ENCODE measurements at regions not wholly inside any gene's neighbourhood (a gene's known extent, or its start where the extent isn't known, plus 50 kb on each side); places are given as distances from the start of the nearest gene placed in this dataset.

DNA sequence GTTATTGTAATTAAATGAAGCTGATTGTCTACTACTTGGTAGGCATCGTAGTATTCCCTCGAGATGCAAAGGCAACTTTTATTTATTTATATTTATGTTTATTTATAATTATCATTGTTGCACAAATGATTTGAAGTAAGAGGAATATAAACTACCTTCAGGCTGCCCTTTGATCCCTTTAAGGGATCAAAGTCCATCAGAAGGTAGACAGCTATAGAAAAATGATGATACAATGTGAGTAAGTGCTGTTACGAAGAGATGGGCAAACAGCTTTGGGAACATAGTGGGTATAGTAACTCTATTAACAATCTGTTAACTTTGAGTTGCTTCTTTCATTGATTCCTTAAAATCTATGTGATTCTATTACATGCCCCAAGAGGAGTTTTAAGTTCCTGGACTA lies 512.8 kb upstream of the CITED2 start:
- ATAC-seq (ENCODE audit: low read depth) (no peak), DNase-seq (ENCODE audit: low spot score) (no peak)
- Histone ChIP-seq H3K4me3 (ENCODE audit: severe bottlenecking) (no peak overlapping the region), H3K4me1 (ENCODE audit: insufficient read depth, poor library complexity, severe bottlenecking) (peaks cover 9% of the 10 kb centered on the region), H3K9me3 (ENCODE audit: severe bottlenecking) (no peaks in the 10 kb centered on the region), H3K36me3 (ENCODE audit: low read depth) (no peaks in the 10 kb centered on the region), H3K27me3 (ENCODE audit: insufficient read depth, poor library complexity, severe bottlenecking) (no peaks in the 10 kb centered on the region), H3K27ac (ENCODE audit: poor library complexity, severe bottlenecking) (no peak overlapping the region)
- TF ChIP-seq, protein P1, sequence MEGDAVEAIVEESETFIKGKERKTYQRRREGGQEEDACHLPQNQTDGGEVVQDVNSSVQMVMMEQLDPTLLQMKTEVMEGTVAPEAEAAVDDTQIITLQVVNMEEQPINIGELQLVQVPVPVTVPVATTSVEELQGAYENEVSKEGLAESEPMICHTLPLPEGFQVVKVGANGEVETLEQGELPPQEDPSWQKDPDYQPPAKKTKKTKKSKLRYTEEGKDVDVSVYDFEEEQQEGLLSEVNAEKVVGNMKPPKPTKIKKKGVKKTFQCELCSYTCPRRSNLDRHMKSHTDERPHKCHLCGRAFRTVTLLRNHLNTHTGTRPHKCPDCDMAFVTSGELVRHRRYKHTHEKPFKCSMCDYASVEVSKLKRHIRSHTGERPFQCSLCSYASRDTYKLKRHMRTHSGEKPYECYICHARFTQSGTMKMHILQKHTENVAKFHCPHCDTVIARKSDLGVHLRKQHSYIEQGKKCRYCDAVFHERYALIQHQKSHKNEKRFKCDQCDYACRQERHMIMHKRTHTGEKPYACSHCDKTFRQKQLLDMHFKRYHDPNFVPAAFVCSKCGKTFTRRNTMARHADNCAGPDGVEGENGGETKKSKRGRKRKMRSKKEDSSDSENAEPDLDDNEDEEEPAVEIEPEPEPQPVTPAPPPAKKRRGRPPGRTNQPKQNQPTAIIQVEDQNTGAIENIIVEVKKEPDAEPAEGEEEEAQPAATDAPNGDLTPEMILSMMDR (IDR thresholded peaks at IDR 0.05; ENCODE audit: poor library complexity, severe bottlenecking) = no peak

DNA sequence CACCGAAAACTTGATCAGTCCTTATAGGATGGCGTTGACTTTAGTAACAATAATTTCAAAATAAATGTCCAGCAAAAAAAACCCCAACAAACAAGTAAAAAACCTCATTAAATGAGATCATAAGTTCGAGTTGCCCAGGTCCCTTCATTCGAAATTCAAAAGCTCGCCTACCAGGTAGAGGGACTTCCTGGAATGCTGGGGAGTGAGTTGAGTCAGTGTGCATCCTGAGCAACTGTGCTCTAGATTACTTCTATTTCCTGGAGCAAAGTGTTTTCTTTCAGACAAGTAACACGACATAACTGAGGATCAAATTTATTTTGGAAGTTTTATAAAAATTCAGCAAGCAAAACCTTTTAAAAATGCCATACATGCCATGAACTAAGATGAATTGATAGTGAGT lies 511.9 kb upstream of the CITED2 start:
- TF ChIP-seq, protein P1 (IDR thresholded peaks at IDR 0.05; ENCODE audit: poor library complexity, severe bottlenecking) = no peak

DNA sequence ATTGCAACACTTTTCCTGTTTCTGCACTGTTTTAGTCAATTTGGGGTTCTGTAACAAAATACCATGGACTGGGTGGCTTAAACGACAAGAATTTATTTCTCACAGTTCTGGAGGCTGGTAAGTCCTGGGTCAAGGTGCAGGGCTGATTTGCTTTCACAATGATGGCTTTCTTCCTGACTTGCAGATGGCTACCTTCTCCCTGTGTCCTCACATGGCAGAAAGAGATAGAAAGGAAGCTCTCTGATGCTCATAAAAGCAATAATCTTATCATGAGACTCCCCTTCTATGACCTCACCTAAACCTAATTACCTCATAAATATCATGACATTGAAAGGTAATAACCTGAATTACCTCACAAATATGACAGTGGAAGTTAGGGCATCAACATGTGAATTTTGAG lies 511.5 kb upstream of the CITED2 start:
- H3K27ac ChIP-seq (ENCODE audit: poor library complexity, severe bottlenecking) = no peak overlapping the region
- no peak for ATAC-seq (ENCODE audit: low read depth)

More for the DNA sequence above, 511.9 kb upstream of the CITED2 start:
- Histone ChIP-seq H3K4me3 (ENCODE audit: severe bottlenecking) (no peak overlapping the region), H3K9me3 (ENCODE audit: severe bottlenecking) (no peaks in the 10 kb centered on the region), H3K27ac (ENCODE audit: poor library complexity, severe bottlenecking) (no peak overlapping the region), H3K4me1 (ENCODE audit: insufficient read depth, poor library complexity, severe bottlenecking) (peaks cover 9% of the 10 kb centered on the region), H3K27me3 (ENCODE audit: insufficient read depth, poor library complexity, severe bottlenecking) (no peaks in the 10 kb centered on the region), H3K36me3 (ENCODE audit: low read depth) (no peaks in the 10 kb centered on the region)
- no peak for ATAC-seq (ENCODE audit: low read depth)
- no peak for DNase-seq (ENCODE audit: low spot score)

DNA sequence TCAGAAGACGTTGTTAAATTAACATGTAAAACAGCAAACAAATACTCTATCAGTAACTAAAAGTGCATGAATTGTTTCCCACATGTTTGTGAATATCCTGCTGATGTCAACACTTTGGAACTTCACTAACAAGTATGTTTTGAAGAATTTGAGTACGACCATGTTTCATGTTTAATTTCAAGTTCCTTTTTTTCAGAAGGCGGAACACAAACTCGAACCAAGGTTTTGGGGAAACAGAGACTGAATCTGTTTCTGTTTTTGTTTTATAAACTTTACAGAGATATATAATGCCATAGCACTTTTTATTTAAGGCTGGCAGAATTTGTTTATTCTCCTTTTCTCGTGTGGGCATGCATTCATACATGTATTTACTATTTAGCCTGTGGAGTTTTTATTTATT lies 509.3 kb upstream of the CITED2 start:
- H3K4me1 ChIP-seq (ENCODE audit: insufficient read depth, poor library complexity, severe bottlenecking) = peaks cover 9% of the 10 kb centered on the region
- H3K27ac ChIP-seq (ENCODE audit: poor library complexity, severe bottlenecking) = peak overlapping the region; percentile 17
- no peak overlapping the region for H3K4me3 ChIP-seq (ENCODE audit: severe bottlenecking)

More for the DNA sequence above, 511.5 kb upstream of the CITED2 start:
- H3K9me3 ChIP-seq (ENCODE audit: severe bottlenecking) = no peaks in the 10 kb centered on the region
- no peak for DNase-seq (ENCODE audit: low spot score)
- H3K4me1 ChIP-seq (ENCODE audit: insufficient read depth, poor library complexity, severe bottlenecking) = peaks cover 9% of the 10 kb centered on the region
- no peaks in the 10 kb centered on the region for H3K36me3 ChIP-seq (ENCODE audit: low read depth)
- no peaks in the 10 kb centered on the region for H3K27me3 ChIP-seq (ENCODE audit: insufficient read depth, poor library complexity, severe bottlenecking)
- TF ChIP-seq, protein P1 (IDR thresholded peaks at IDR 0.05; ENCODE audit: poor library complexity, severe bottlenecking) = no peak
- no peak overlapping the region for H3K4me3 ChIP-seq (ENCODE audit: severe bottlenecking)

More for the DNA sequence above, 509.3 kb upstream of the CITED2 start:
- no peaks in the 10 kb centered on the region for H3K36me3 ChIP-seq (ENCODE audit: low read depth)
- DNase-seq (ENCODE audit: low spot score) = no peak
- TF ChIP-seq, protein P1 (IDR thresholded peaks at IDR 0.05; ENCODE audit: poor library complexity, severe bottlenecking) = no peak
- H3K27me3 ChIP-seq (ENCODE audit: insufficient read depth, poor library complexity, severe bottlenecking) = no peaks in the 10 kb centered on the region
- no peaks in the 10 kb centered on the region for H3K9me3 ChIP-seq (ENCODE audit: severe bottlenecking)
- no peak for ATAC-seq (ENCODE audit: low read depth)

Data from RWPE2 (cell line).